ENCODE measurements at regions not wholly inside any gene's neighbourhood (a gene's known extent, or its start where the extent isn't known, plus 50 kb on each side); places are given as distances from the start of the nearest gene placed in this dataset.

DNA sequence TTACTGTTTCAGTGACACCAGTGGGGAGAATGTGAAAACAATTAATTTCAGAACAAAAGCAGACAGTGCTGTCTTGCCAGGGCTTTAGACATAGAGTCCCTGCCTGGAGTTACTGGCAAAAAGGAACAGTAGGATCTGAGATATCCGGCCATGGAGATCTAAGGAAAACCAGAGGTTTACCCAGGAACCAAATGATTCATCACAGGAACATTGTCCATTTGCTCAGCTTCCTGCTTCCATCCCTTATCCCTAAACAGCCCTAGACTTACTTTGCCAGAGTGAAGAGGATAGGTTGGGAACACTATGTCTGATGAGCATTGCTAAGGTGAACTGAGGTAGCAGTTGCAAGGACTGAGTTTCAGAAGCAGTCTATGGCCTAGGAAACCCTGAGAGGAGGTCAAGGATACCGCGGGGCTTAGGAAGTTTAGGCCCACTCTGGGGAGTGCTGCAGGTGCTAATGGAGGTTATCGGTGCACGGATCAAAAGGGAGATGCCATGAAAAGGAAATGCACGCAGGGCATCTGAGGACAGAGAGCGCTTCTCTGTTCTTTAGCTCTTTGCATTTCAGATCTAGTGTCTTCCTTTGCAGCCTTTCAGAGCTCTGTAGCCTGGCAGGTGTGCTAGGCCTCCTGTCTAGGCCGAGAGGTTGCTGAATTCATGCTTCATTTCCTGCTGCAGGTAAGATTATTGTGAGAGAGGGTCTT is 223.9 kb downstream of the CDCA7 start:
- Mint-ChIP-seq H3K4me3 (ENCODE audit: unreplicated experiment) (no peak overlapping the region), H3K36me3 (ENCODE audit: insufficient read depth, unreplicated experiment) (no peaks in the 10 kb centered on the region), H3K9me3 (ENCODE audit: unreplicated experiment) (peaks cover 7% of the 10 kb centered on the region), H3K4me1 (ENCODE audit: insufficient read depth, unreplicated experiment) (peaks cover 7% of the 10 kb centered on the region), H3K27me3 (ENCODE audit: insufficient read depth, unreplicated experiment) (no peaks in the 10 kb centered on the region), H3K27ac (ENCODE audit: low read depth, unreplicated experiment) (no peak overlapping the region)
- ChIA-PET CTCF (interaction anchor here (0.6 kb wide), 2 partner anchors 229 to 380 kb away, joined by 3 to 4 read pairs; no protein-coding TSS in a partner anchor), POLR2A (no interaction called here)
- intact Hi-C loops (cut with micrococcal nuclease), result loop anchor here (10.0 kb wide), 1 partner anchor 496 kb away; no protein-coding TSS in a partner anchor
- DNase-seq (ENCODE audit: unreplicated experiment), result no peak
- TF ChIP-seq, protein P1, sequence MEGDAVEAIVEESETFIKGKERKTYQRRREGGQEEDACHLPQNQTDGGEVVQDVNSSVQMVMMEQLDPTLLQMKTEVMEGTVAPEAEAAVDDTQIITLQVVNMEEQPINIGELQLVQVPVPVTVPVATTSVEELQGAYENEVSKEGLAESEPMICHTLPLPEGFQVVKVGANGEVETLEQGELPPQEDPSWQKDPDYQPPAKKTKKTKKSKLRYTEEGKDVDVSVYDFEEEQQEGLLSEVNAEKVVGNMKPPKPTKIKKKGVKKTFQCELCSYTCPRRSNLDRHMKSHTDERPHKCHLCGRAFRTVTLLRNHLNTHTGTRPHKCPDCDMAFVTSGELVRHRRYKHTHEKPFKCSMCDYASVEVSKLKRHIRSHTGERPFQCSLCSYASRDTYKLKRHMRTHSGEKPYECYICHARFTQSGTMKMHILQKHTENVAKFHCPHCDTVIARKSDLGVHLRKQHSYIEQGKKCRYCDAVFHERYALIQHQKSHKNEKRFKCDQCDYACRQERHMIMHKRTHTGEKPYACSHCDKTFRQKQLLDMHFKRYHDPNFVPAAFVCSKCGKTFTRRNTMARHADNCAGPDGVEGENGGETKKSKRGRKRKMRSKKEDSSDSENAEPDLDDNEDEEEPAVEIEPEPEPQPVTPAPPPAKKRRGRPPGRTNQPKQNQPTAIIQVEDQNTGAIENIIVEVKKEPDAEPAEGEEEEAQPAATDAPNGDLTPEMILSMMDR (IDR thresholded peaks at IDR 0.05; ENCODE audit: unreplicated experiment), result no peak
- BruUV-seq (replicated peaks), result no TSS peak

DNA sequence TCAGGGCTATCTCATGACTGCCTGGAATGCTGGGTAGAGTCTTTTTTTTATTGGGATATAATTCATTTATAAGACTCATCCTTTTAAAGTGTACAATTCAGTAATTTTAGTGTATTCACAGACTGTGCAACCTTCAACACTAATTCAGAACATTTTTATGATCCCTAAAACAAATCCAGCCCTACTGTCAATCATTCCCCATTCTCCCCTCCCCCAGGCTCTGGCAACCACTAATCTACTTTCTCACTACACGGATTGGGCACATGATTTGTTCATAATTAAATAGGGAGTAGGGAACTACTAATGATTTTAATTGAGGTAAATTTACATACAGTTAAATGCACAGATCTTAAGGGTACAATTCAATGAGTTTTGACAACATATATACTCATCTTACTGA is 225.7 kb downstream of the CDCA7 start:
- Mint-ChIP-seq H3K4me3 (ENCODE audit: unreplicated experiment) (no peak overlapping the region), H3K27ac (ENCODE audit: low read depth, unreplicated experiment) (no peak overlapping the region), H3K4me1 (ENCODE audit: insufficient read depth, unreplicated experiment) (no peaks in the 10 kb centered on the region), H3K36me3 (ENCODE audit: insufficient read depth, unreplicated experiment) (no peaks in the 10 kb centered on the region), H3K9me3 (ENCODE audit: unreplicated experiment) (peaks cover 6% of the 10 kb centered on the region), H3K27me3 (ENCODE audit: insufficient read depth, unreplicated experiment) (no peaks in the 10 kb centered on the region)
- ChIA-PET POLR2A (interaction anchor here (0.5 kb wide), 1 partner anchor 18 kb away, joined by 3 read pairs; no protein-coding TSS in a partner anchor), CTCF (no interaction called here)
- intact Hi-C loops (cut with micrococcal nuclease), result no loop called here
- BruUV-seq (replicated peaks), result no TSS peak
- TF ChIP-seq, protein P1 (IDR thresholded peaks at IDR 0.05; ENCODE audit: unreplicated experiment), result no peak
- DNase-seq (ENCODE audit: unreplicated experiment), result no peak

DNA sequence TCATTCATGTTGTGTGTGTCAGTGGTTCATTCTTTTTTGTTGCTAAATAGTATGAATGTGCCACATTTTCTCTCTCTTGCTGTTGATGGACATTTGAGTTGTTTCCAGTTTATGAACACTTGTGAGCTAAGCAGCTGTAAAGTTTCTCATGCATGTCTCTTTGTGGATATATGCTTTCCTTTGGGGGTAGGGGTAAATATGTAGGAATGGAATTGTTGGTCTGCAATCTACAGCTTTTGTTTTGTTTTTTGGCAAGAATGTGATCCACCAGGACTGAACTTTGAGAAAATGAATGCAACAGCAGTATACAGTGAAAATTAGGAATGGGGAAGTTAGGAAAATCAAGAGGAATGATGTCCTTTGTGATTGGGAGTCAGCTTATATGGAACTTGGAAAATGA is 226.3 kb downstream of the CDCA7 start:
- intact Hi-C loops (cut with micrococcal nuclease), result no loop called here
- no peaks in the 10 kb centered on the region for H3K27me3 Mint-ChIP-seq (ENCODE audit: insufficient read depth, unreplicated experiment)
- H3K4me3 Mint-ChIP-seq (ENCODE audit: unreplicated experiment), result no peak overlapping the region
- no peak for DNase-seq (ENCODE audit: unreplicated experiment)
- no peaks in the 10 kb centered on the region for H3K9me3 Mint-ChIP-seq (ENCODE audit: unreplicated experiment)
- H3K4me1 Mint-ChIP-seq (ENCODE audit: insufficient read depth, unreplicated experiment), result no peaks in the 10 kb centered on the region
- no peaks in the 10 kb centered on the region for H3K36me3 Mint-ChIP-seq (ENCODE audit: insufficient read depth, unreplicated experiment)
- TF ChIP-seq, protein P1 (IDR thresholded peaks at IDR 0.05; ENCODE audit: unreplicated experiment), result no peak
- no peak overlapping the region for H3K27ac Mint-ChIP-seq (ENCODE audit: low read depth, unreplicated experiment)
- ChIA-PET CTCF (interaction anchor here (0.6 to 0.8 kb wide), 2 partner anchors 455 to 608 kb away, joined by 3 read pairs; no protein-coding TSS in a partner anchor), POLR2A (interaction anchor here (0.5 to 0.8 kb wide), 2 partner anchors 9 to 18 kb away, joined by 3 read pairs; no protein-coding TSS in a partner anchor)
- BruUV-seq (replicated peaks), result no TSS peak

DNA sequence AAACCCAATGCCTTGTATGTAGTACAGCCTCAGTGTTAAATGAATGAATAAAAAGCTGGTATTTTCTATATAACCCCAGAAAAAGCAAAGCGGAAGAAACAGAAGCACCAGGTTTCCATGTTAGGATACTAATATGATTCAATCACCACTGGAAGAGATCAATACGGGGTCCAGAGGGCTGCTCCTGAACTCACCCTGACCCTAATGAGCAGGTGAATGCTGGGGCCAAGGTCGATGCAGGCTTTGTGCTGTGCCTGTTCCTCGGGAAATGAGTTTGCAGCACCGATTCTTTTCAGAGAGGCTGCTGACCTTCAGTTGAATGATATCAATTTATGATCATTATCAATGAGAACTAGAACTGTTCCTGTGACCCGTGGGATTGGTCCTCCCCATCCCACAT is 228.5 kb downstream of the CDCA7 start:
- Mint-ChIP-seq H3K9me3 (ENCODE audit: unreplicated experiment) (no peaks in the 10 kb centered on the region), H3K4me3 (ENCODE audit: unreplicated experiment) (no peak overlapping the region), H3K36me3 (ENCODE audit: insufficient read depth, unreplicated experiment) (peaks cover 6% of the 10 kb centered on the region), H3K4me1 (ENCODE audit: insufficient read depth, unreplicated experiment) (no peaks in the 10 kb centered on the region), H3K27me3 (ENCODE audit: insufficient read depth, unreplicated experiment) (no peaks in the 10 kb centered on the region), H3K27ac (ENCODE audit: low read depth, unreplicated experiment) (no peak overlapping the region)
- DNase-seq (ENCODE audit: unreplicated experiment), result no peak
- ChIA-PET CTCF (no interaction called here), POLR2A (interaction anchor here (0.8 to 1.4 kb wide), 2 partner anchors 9 to 57 kb away, joined by 3 to 4 read pairs; no protein-coding TSS in a partner anchor)
- intact Hi-C loops (cut with micrococcal nuclease), result no loop called here
- BruUV-seq (replicated peaks), result no TSS peak
- TF ChIP-seq, protein P1 (IDR thresholded peaks at IDR 0.05; ENCODE audit: unreplicated experiment), result no peak
